ENCODE measurements at regions not wholly inside any gene's neighbourhood (a gene's known extent, or its start where the extent isn't known, plus 50 kb on each side); places are given as distances from the start of the nearest gene placed in this dataset.

- no peak for TF ChIP-seq REST (IDR thresholded peaks at IDR 0.05; ENCODE audit: low read depth)
- TF ChIP-seq ZBTB7A (IDR thresholded peaks at IDR 0.05; ENCODE audit: low read depth), result no peak
These were observed 167.3 kb upstream of the AVPR1A start for GRCh38 chr12:63318313-63318712.
